Uterus (tissue), 3 donors: ENCODE measurements at regions not wholly inside any gene's neighbourhood (a gene's known extent, or its start where the extent isn't known, plus 50 kb on each side); places are given as distances from the start of the nearest gene placed in this dataset.

Source experiments
- DNase-seq, 2 donors: peaks; one replicate each; pipeline ENCODE4 v3.0.0-alpha.2; 2019 to 2020
- H3K27ac ChIP-seq, 2 donors: fragments of 200-600 bp; sonication (generic); 1 replicate in 1 of 2; 2 replicates in 1 of 2; pipeline ENCODE4 v1.5.1; 2016 to 2018
- H3K27me3 ChIP-seq, 2 donors: fragments of 200-600 bp; sonication (generic); one replicate each; pipeline ENCODE4 v1.5.1; 2018 to 2019; ENCODE audit warnings: control low read depth in 1 of 2
- H3K36me3 ChIP-seq, 2 donors: fragments of 200-600 bp; sonication (generic); one replicate each; pipeline ENCODE4 v1.5.1; 2019; ENCODE audit warnings: control low read depth in 1 of 2
- H3K4me1 ChIP-seq, 2 donors: fragments of 200-600 bp; sonication (generic); one replicate each; pipeline ENCODE4 v1.5.1; 2018 to 2019; ENCODE audit warnings: control low read depth in 1 of 2
- H3K4me3 ChIP-seq, 2 donors: fragments of 200-600 bp; sonication (generic); 1 replicate in 1 of 2; 2 replicates in 1 of 2; pipeline ENCODE4 v1.5.1; 2018 to 2019; ENCODE audit warnings: mild to moderate bottlenecking in 1 of 2
- H3K9me3 ChIP-seq, 2 donors: fragments of 200-600 bp; sonication (generic); one replicate each; pipeline ENCODE4 v1.5.1; 2019; ENCODE audit warnings: control low read depth in 1 of 2
- CTCF ChIP-seq, 4 experiments: fragments of 200-600 bp in 2 of 4; fragments of 450-650 bp in 2 of 4; sonication (generic) in 2 of 4; IDR thresholded peaks; one replicate each; pipeline ENCODE4 v1.5.1; 2016 to 2019; ENCODE audit warnings: antibody characterized with exemption in 4 of 4, mild to moderate bottlenecking in 2 of 4, moderate library complexity in 1 of 4
- POLR2A ChIP-seq, 2 donors: fragments of 450-650 bp; IDR thresholded peaks; one replicate each; pipeline ENCODE4 v1.6.1; 2016; ENCODE audit warnings: antibody characterized with exemption in 2 of 2, mild to moderate bottlenecking in 1 of 2, moderate library complexity in 1 of 2
- intact Hi-C: fragments of 100-400 bp; cut with DNase I; formaldehyde crosslinking; loops from one replicate; pipeline ENCODE4 v1.15.1; 2023; ENCODE audit warnings: low total_unique reads
- donor health status: DM: yes; HTN: yes; CAD: no.

- Histone ChIP-seq H3K4me3 (no peak overlapping the region), H3K27ac (no peak overlapping the region), H3K9me3 (no peaks in the 10 kb centered on the region), H3K27me3 (no peaks in the 10 kb centered on the region), H3K36me3 (no peaks in the 10 kb centered on the region), H3K4me1 (no peaks in the 10 kb centered on the region)
- no peak for DNase-seq
- intact Hi-C loops = no loop called here
- TF ChIP-seq POLR2A (IDR thresholded peaks at IDR 0.05) (no peak), CTCF (IDR thresholded peaks at IDR 0.05) (no peak)
These were observed 363.4 kb upstream of the PLXNA2 start for GRCh38 chr1:208607616-208608015.

- Histone ChIP-seq H3K36me3 (no peaks in the 10 kb centered on the region), H3K4me1 (no peaks in the 10 kb centered on the region), H3K4me3 (no peak overlapping the region), H3K27me3 (no peaks in the 10 kb centered on the region), H3K27ac (no peak overlapping the region), H3K9me3 (no peaks in the 10 kb centered on the region)
- TF ChIP-seq CTCF (IDR thresholded peaks at IDR 0.05) = no peak
- TF ChIP-seq POLR2A (IDR thresholded peaks at IDR 0.05) = no peak
- DNase-seq = no peak
- intact Hi-C loops = no loop called here
These were observed 370.4 kb upstream of the PLXNA2 start for GRCh38 chr1:208614610-208615009.

- Histone ChIP-seq H3K36me3 (no peaks in the 10 kb centered on the region), H3K27me3 (no peaks in the 10 kb centered on the region), H3K4me1 (no peaks in the 10 kb centered on the region), H3K27ac (no peak overlapping the region), H3K4me3 (no peak overlapping the region), H3K9me3 (no peaks in the 10 kb centered on the region)
- DNase-seq = no peak
- intact Hi-C loops = no loop called here
- TF ChIP-seq CTCF (IDR thresholded peaks at IDR 0.05) (no peak), POLR2A (IDR thresholded peaks at IDR 0.05) (no peak)
These were observed 371.2 kb upstream of the PLXNA2 start for GRCh38 chr1:208615371-208615770.

GRCh38 chr1:208616776-208617175 is 372.6 kb upstream of the PLXNA2 start:
- H3K4me3 ChIP-seq = no peak overlapping the region
- H3K9me3 ChIP-seq = no peaks in the 10 kb centered on the region
- no peak for TF ChIP-seq CTCF (IDR thresholded peaks at IDR 0.05)
- TF ChIP-seq POLR2A (IDR thresholded peaks at IDR 0.05) = no peak
- H3K27me3 ChIP-seq = no peaks in the 10 kb centered on the region
- H3K36me3 ChIP-seq = no peaks in the 10 kb centered on the region
- no peak for DNase-seq
- intact Hi-C loops = no loop called here
- H3K4me1 ChIP-seq = no peaks in the 10 kb centered on the region
- H3K27ac ChIP-seq = no peak overlapping the region

GRCh38 chr1:208628022-208628914 is 384.1 kb upstream of the PLXNA2 start:
- Histone ChIP-seq H3K9me3 (no peaks in the 10 kb centered on the region), H3K36me3 (no peaks in the 10 kb centered on the region), H3K4me1 (no peaks in the 10 kb centered on the region), H3K27me3 (no peaks in the 10 kb centered on the region), H3K4me3 (no peak overlapping the region), H3K27ac (no peak overlapping the region)
- no peak for TF ChIP-seq CTCF (IDR thresholded peaks at IDR 0.05)
- no peak for TF ChIP-seq POLR2A (IDR thresholded peaks at IDR 0.05)
- intact Hi-C loops = no loop called here
- no peak for DNase-seq
